EL (cell line): ENCODE measurements at regions not wholly inside any gene's neighbourhood (a gene's known extent, or its start where the extent isn't known, plus 50 kb on each side); places are given as distances from the start of the nearest gene placed in this dataset.
"Not testable (repeated sequence)": the region's sequence is repeated elsewhere in the genome, so short reads cannot be mapped to it uniquely, and the experiment has no call there.

Experiments used
- DNase-seq: peaks from one replicate; pipeline ENCODE4 v3.0.0-alpha.2; 2016

GRCh38 chr2:91574255-91574654, 2882.8 kb downstream of the RPIA start:
- DNase-seq = not testable (repeated sequence)

DNA sequence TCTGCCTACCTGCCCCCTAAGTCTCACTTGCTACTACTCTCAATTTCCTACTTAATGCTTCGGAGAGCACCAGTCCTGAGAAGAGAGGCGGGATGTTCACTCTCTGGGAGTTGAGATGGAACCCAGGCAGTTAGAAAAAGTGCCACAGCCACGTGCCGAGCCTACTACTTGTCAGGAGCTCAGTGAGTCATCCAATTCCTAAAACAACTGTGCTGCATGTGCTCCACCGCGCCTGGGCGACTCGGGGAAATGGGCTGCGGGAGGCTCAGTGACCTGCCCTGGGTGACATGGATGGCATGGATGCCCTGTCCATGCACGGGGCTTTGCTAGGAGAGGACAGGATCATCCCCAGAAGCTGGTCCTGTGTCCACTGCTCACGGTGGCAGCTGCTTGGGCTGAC, 2884.2 kb downstream of the RPIA start:
- DNase-seq = not testable (repeated sequence)

GRCh38 chr2:91577406-91577805, 2885.9 kb downstream of the RPIA start:
- not testable (repeated sequence) for DNase-seq

DNA sequence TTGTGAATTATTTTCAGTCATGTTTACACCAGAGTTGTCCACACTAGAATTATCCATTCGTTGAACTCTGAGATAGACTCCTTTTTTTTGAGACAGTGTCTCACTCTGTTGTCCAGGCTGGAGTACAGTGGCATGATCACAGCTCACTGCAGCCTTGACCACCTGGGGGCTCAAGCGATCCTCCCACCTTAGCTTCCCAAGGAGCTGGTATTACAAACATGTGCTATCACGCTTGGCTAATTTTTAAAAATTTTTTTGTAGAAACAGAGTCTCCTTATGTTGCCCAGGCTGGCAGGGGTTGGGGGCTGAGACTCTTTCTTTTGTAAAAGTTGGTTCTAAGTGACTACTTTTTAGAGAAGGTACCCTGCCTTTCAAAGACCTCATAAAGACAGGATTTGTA, 2887.2 kb downstream of the RPIA start:
- not testable (repeated sequence) for DNase-seq

- not testable (repeated sequence) for DNase-seq
These were observed 2888.1 kb downstream of the RPIA start for GRCh38 chr2:91579555-91579954.

GRCh38 chr2:91580043-91580442, 2888.6 kb downstream of the RPIA start:
- not testable (repeated sequence) for DNase-seq

DNA sequence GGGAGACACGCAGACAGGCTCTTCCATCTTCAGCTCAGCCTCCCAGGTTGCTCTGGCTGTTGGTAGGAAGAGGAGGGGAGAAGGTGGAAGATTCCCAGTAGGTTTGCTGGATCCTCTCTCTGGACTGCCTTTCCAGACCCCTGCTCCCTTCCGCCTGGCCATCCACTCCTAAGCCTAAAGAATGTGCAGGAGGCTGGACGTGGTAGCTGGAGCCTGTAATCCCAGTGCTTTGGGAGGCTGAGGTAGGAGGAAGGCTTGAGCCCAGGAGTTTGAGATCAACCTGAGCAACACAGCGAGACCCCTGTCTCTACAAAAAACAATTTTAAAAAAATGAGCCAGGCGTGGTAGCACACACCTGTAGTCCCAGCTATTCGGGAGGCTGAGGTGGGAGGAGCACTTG, 2895.6 kb downstream of the RPIA start:
- not testable (repeated sequence) for DNase-seq

- not testable (repeated sequence) for DNase-seq
These were observed 2896.5 kb downstream of the RPIA start for GRCh38 chr2:91587908-91588535.

- not testable (repeated sequence) for DNase-seq
These were observed 2897.3 kb downstream of the RPIA start for GRCh38 chr2:91588782-91589223.

- not testable (repeated sequence) for DNase-seq
These were observed 2898.2 kb downstream of the RPIA start for GRCh38 chr2:91589454-91590328.

- not testable (repeated sequence) for DNase-seq
These were observed 2898.9 kb downstream of the RPIA start for GRCh38 chr2:91590381-91590780.

GRCh38 chr2:91591066-91591465, 2899.6 kb downstream of the RPIA start:
- not testable (repeated sequence) for DNase-seq

DNA sequence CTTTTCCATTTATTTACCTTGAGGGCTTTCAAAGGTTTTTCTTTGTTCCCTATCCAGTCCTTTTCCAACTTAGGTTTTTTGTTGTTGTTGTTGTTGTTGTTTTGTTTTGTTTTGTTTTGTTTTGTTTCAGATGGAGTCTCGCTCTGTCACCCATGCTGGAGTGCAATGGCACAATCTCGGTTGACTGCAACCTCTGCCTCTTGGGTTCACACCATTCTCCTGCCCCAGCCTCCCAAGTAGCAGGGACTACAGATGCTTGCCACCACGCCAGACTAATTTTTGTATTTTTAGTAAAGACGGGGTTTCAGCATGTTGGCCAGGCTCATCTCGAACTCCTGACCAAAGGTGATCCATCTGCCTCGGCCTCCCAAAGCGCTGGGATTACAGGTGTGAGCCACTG, 2906.0 kb downstream of the RPIA start:
- DNase-seq = not testable (repeated sequence)

DNA sequence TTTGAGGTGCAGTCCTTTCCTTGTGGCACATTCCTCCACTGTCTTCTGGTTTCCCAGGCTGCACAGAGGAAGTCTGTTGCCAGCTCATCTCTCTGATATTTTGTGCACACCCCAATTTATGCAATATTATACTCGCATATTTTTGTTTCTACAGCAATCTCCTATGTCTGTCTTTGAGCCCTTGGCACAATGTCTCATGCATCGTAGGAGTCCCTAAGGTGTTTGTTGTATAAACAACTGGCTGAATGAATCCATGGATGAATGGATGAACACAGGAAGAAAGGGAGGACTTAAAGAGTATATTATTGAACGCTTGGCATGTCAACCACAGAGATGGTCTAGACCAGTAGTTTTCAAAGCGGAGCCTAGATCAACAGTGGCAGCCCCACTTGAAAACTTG, 2907.0 kb downstream of the RPIA start:
- DNase-seq = peak; percentile 50

GRCh38 chr2:91599000-91599399, 2907.5 kb downstream of the RPIA start:
- peak; percentile 5 for DNase-seq

DNA sequence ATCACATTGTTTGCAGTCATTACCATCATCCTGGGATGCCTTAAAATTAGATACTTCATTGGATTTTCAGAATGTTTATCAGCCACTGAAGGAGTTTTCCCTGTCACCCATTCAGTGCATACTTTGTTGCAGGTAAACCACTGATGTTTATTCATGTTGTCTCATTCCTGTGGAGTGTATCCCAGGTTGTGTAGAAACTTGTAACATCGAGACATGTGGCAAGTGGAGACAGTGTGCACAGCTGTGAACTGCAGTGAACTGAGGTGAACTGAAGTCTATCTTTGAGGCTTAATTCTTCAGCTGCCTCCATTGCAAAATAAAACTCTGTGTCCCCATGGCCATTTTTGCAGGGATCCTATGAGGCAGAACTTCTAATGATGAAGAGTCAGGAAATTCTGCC, 2911.4 kb downstream of the RPIA start:
- DNase-seq = not testable (repeated sequence)

GRCh38 chr2:91603996-91604395, 2912.5 kb downstream of the RPIA start:
- not testable (repeated sequence) for DNase-seq

GRCh38 chr2:91604629-91605028, 2913.2 kb downstream of the RPIA start:
- not testable (repeated sequence) for DNase-seq

DNA sequence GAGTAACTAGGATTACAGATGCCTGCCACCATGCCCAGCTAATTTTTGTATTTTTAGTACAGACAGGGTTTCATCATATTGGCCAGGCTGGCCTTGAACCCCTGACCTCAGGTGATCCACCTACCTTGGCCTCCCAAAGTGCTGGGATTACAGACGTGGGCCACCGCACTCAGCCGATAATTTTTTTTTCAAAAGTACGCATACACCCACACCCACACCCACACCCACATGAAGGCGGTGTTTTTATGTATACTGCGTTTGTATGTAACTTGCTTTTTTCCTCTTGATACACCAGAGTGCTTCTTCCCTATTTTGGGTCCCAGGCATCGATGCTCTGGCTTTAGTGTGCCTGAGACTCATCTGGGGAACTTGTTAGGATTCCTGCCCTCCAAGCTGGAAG, 2932.3 kb downstream of the RPIA start:
- not testable (repeated sequence) for DNase-seq

DNA sequence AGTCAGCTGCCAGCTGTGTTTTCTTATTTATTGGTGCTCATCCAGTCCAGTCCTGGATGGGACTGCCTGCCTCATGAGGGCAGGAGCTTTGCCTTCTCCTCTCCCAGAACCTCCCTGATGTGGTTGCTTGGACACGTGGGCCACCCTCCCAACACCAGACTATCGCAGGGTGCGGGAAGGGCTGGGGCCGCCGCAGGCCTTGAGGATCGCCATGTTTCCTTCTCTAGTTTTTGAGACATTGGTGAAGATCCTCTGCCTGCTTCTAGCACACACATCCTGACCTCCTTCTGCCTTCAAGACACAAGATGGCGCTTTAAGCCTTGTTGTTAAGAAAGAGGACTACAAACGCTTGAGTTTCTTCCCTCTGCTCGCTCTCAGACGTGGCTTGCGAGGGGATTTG, 2937.0 kb downstream of the RPIA start:
- not testable (repeated sequence) for DNase-seq

DNA sequence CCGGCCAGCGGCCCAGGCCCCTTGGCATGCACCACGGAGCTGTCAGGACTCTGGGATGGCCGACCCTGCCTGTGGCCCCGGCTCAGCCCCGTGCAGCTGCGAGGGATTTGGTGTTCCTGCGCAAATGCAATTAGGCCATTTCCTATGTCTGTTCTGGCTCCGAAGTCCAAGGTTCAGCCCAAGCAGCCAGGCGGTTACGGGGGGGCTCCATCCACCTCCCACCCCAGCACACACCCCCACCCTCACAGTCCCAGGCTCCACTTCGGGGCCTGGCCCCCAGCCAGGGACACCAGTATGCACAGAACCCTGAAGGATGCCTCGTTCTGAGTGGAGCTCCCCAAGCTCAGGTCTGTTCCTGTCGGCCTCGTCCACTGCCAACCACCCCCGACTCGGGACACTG, 2965.7 kb downstream of the RPIA start:
- not testable (repeated sequence) for DNase-seq

- DNase-seq = not testable (repeated sequence)
These were observed 2966.9 kb downstream of the RPIA start for GRCh38 chr2:91658336-91658735.

DNA sequence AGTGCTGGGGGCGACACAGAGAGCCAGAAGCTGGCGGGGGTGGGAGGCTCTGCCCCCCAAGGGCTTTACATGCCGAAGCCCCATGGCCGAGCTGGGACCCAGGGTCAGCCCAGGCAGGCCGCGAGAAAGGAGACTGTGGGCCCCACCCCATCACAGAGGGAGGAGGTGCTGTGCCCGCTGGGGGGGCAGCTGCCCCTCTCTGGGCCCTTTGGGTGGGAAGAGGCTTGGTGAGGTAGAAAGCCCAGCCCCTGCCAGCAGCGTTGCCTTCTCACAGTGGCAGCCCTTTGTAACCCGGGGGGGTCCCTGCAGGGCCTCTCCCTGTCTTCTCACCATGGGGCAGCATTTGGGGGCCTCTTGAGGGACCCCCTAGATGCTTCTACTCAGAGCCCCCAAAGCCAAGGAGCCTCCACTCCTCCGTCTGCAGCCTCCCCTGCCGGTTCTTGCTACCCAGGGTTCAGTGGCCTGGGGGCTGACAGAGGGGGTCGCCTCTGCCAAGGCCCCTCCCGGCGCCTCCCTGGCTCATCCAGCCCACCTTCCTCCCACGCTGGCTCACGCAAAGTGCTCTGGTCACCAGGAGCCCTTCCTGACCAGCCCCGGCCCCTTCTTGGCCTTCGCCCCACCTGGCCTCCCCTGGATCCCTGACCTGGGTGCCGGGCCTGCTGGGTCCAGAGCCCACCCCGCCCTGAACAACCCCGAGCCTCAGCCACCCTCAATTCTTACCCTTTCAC, 2967.9 kb downstream of the RPIA start:
- DNase-seq = not testable (repeated sequence)
